LoVo (cell line): ENCODE measurements at regions not wholly inside any gene's neighbourhood (a gene's known extent, or its start where the extent isn't known, plus 50 kb on each side); places are given as distances from the start of the nearest gene placed in this dataset.
"Not testable (repeated sequence)": the region's sequence is repeated elsewhere in the genome, so short reads cannot be mapped to it uniquely, and the experiment has no call there.

Source experiments
- DNase-seq: peaks from one replicate; pipeline ENCODE4 v3.0.0-alpha.2; 2016; ENCODE audit warnings: low spot score

DNA sequence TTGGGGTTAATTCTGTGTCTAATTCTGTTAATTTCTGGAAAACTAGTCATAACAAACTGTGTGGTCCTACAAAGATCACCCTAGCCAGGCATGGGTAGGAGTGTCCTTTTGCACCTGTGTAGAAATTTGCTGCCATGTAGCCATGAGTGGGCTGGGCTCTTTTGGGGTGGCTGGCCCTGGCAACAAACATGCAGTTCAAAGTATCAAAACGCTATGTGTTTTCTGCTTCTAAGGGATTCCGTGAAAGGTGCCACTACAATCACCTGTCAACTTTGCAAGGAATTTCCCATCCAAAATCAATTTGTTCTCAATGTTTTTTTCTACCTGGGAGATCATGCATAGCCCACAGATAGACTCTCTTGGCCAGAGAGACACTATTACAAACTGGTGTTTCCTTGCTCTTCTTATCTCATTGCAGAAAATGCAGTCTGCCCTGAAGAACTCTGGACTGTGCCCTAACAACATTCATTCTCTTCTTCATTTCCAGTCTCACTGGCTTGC, 537.7 kb upstream of the ID2 start:
- no peak for DNase-seq

- DNase-seq = no peak
Measured at GRCh38 chr2:8144785-8145184, 537.1 kb upstream of the ID2 start.

DNA sequence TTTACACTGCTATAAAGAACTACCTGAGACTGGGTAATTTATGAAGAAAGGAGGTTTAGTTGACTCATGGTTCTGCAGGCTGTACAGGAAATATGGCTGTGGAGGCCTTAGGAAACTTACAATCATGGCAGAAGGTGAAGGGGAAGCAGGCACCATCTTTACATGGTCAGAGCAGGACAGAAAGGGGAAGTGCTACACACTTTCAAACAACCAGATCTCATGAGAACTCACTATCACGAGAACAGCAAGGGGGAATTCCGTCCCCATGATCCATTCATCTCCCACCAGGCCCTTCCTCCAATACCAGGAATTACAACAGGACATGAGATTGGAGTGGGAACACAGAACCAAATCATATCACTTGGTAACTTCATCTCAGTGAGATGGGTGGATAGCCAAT, 536.5 kb upstream of the ID2 start:
- not testable (repeated sequence) for DNase-seq

DNA sequence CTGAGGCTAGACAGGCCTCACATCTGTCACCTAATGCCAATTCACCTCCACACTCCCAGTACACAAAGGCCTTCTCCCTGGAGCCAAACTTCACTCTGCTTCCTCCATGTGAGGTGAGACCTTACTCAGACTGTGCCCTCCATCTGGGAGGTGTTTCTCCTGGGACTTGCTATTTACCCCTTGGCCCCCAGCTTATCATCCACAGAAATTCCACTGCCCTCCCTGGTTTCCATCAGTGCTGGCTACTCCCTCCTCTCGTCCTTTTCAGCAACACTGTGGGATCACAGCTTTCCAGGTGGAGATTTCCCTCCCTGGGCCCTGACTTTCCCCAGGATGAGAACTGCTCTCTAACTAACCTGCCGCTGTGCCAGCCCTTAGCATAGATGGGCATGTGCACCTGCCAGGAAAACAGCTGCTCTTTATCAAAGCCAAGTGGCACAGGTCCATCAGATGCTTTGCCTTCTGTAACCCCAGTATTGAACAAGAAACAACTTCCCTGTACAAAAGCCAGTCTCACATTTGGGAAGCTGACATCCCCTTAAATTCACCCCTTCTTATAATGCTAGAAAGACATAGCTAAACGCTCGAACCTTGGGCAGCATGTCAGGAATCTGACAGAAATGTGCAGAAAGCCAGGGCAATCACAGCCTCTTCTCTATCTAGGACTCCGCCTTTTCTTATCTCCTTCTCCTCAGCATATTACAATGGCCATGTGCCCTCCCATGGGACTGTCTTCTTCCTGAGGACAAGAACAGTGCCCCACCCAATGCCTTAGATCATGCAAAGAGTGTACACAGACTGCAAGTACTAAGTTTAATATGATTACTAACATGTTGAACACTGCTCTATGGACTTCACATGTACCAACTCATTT, 535.5 kb upstream of the ID2 start:
- DNase-seq = no peak

DNA sequence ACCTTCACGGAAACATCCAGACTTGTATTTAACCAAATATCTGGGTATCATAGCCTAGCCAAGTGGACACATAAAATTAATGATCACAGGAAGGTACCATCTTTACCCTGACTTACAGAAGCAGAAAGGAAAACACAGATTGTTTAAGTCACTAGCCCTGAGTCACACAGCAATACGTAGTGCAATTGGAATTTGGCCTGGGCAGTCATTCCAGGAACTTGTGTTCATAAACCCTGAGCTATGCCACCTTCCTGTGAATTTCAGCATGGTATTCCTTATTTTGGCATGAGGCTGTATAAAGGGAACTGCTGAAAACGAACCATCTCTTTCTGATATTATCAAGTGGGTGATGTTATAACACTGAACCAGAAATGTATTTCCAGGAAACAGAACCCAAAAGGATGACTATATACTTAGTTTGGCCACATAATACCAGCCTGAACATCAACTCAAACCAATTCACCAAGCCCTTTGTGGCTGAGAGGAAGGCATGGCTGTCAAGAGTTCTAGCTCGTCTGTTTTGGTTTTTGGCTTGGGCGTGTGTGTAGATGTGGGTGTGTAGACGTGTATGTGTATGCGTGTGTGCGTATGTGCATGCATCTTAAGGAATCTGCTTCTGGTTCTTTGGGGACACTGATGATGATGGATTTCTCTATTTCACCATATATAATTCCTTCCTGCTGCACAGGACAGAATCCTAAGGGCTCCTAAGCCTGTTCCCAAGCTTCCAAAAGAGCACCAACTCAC, 533.4 kb upstream of the ID2 start:
- no peak for DNase-seq

DNA sequence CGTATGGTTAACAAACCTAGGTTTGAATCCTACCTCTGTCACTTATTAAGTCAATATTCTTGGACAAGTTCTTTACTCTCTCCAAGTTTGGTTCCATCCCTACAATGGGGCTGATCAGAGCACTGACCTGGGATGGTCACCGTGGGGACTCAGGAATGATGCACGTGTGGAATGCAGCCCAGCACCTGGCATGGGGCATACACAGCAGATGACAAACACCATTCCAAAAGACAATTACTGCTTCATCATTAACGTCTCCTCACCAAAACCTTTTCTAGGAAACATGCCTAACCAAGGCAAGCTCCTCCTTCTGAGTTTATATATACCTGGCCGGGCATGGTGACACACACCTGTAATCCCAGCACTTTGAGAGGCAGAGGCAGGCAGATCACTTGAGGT, 532.9 kb upstream of the ID2 start:
- no peak for DNase-seq

GRCh38 chr2:8149985-8150539, 531.8 kb upstream of the ID2 start:
- DNase-seq = no peak

DNA sequence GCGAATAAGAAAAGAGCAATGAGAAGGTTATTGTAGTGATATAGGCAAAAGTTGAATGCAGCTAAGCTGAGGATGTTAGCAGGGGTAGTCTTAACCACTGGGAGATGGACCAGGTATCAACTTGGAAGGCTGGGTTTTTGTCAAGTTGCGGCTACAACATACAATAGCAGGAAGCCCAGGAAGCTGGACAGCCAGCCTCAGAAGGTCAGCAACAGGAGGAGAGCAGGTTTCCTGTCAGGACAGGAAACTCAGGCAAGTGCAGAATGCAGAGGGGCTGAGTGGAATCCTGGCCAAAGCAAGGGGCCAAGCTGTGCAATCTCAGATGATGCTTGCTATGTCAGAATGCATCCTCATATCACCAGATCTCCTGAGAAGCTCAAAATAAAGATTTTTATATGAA, 530.0 kb upstream of the ID2 start:
- no peak for DNase-seq

- DNase-seq = no peak
Measured at GRCh38 chr2:8152392-8153257, 529.2 kb upstream of the ID2 start.

- no peak for DNase-seq
Measured at GRCh38 chr2:8153258-8153718, 528.6 kb upstream of the ID2 start.

DNA sequence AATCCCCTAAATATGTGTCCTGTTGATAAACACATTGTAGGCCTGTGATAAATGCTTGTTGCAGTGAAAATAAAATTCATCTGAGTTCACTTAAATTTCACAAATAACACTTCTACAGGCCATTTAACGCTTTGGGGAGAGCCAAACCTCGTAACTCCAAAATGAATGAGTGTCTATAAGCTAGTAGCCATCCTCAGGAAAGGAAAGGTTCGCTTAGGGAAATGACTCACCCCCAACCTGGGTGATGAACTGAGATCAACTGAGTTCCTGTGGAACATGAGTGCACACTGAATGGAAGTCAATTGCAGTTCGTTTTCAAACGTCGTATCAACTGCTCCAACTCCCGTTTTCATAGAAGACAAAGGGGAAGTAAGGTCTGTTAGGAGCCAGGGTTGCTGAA, 527.6 kb upstream of the ID2 start:
- DNase-seq = no peak

DNA sequence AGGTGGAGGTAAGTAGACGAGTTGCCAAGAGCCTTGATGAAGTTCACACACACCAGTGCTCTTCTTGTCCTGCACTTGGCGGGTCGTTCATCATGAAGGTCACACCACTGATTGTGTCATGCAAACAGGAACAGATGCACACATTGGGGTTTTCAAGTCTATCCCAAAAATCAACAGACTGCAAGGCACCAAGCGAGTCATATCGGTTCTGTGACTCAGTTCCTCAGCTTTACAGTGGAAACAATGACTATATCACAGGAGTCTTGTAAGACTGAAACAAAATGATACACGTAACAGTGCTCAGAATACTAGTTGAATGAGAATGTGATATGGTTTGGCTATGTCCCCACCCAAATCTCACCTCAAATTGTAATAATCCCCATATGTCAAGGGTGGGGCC, 526.9 kb upstream of the ID2 start:
- no peak for DNase-seq

GRCh38 chr2:8157621-8158430, 524.0 kb upstream of the ID2 start:
- DNase-seq = no peak

DNA sequence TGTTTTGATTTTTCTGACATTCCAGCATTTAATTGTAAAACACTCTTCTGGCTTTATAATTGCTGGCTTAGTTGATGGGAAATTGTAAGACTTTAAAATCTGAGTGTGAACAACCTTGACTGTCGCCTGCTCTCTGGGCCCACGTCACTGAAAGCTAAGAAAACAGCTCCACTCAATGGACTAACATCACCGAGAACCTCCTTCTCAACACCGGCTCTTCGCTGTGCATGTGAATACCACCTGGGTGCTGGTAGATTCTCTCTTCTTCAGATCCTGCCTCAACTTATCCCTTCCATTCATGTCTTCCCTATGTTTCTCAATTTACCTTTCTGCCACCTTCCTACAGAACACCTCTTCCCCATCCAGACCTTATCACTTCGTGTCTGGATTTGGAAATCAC, 523.1 kb upstream of the ID2 start:
- DNase-seq = no peak

- DNase-seq = no peak
Measured at GRCh38 chr2:8159211-8159965, 522.5 kb upstream of the ID2 start.

GRCh38 chr2:8159966-8160603, 521.8 kb upstream of the ID2 start:
- DNase-seq = no peak

GRCh38 chr2:8160959-8161358, 520.9 kb upstream of the ID2 start:
- no peak for DNase-seq

DNA sequence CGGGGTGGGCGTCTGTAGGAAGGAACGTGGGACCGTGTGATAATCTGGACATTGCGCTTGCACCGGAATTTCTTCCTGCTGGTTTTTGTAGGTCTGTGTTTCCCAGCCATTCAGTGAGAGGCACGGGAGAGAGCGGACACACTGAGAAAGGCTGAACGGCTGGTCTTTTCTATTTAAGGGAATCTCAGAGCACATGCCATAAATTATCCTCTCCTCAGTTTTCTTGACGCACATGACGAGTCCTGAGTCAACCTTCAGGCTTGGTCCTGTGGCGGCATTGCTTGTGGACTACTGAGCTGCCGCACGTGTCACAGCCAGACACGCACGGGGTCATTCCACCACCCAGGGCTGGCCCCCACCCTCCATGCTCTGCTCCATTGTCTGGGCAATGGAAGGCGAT, 519.3 kb upstream of the ID2 start:
- DNase-seq = no peak

DNA sequence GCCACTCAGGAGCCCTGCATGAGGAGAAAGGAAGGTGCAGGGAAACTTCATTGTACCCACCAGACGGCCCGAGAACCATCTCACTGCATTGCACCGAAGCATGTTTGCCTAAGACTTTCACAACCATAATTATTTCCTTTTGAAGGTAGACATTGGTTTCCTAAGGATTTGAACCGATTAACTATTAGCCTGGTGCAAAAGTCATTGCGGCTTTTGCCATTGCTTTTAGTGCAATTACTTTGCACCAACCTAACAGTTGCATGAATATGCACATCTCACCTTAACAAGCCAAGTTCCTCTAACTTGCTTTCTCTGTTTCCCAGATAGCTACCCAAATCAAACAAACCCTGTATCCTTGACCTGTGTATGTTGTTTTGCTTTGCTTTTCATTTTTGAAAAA, 516.3 kb upstream of the ID2 start:
- no peak for DNase-seq
